ENCODE measurements at regions not wholly inside any gene's neighbourhood (a gene's known extent, or its start where the extent isn't known, plus 50 kb on each side); places are given as distances from the start of the nearest gene placed in this dataset.

GRCh38 chr2:239793836-239794235, 231.3 kb downstream of the NDUFA10 start:
- Histone ChIP-seq H2AFZ (ENCODE audit: insufficient read depth, low read depth, low read length, poor library complexity, severe bottlenecking) (no peak overlapping the region), H3K36me3 (replicated peaks in 1 of 2; ENCODE audit: control insufficient read depth in 1 of 2, insufficient read depth in 2 of 2, low read length in 2 of 2) (no peaks in the 10 kb centered on the region), H3K79me2 (ENCODE audit: insufficient read depth, low read length) (no peaks in the 10 kb centered on the region), H3K4me2 (replicated peaks; ENCODE audit: extremely low read depth, low read length, poor library complexity, severe bottlenecking) (no peak overlapping the region), H3K9ac (ENCODE audit: insufficient read depth, low read length, poor library complexity, severe bottlenecking) (no peak overlapping the region), H4K20me1 (ENCODE audit: insufficient read depth, low read length) (no peaks in the 10 kb centered on the region), H3K27ac (ENCODE audit: low read depth in 1 of 2, low read length in 2 of 2) (no peak overlapping the region), H3K27me3 (ENCODE audit: control insufficient read depth in 2 of 2, insufficient read depth in 2 of 2, low read length in 2 of 2) (no peaks in the 10 kb centered on the region), H3K9me3 (replicated peaks in 1 of 2; ENCODE audit: control insufficient read depth in 1 of 2, insufficient read depth in 1 of 2, low read length in 2 of 2) (no peaks in the 10 kb centered on the region), H3K4me1 (ENCODE audit: control insufficient read depth in 1 of 2, insufficient read depth in 2 of 2, low read length in 2 of 2) (no peaks in the 10 kb centered on the region), H3K4me3 (replicated peaks in 1 of 3; ENCODE audit: low read depth in 2 of 3, low read length in 3 of 3) (no peak overlapping the region)
- H3K36me3 Mint-ChIP-seq = no peaks in the 10 kb centered on the region
- no peak overlapping the region for H3K4me3 Mint-ChIP-seq
- no peak for DNase-seq
- WGBS (ENCODE audit: insufficient coverage) = 100% methylated on average over 5 of the region's 7 CpGs
- H3K27ac Mint-ChIP-seq = no peak overlapping the region
- H3K4me1 Mint-ChIP-seq = peaks cover 7% of the 10 kb centered on the region
- peaks cover 0 to 13% (median 3%) of the 10 kb centered on the region in 7 donors for H3K9me3 Mint-ChIP-seq
- intact Hi-C loops (cut with micrococcal nuclease) = no loop called here
- peaks cover 2 to 11% (median 10%) of the 10 kb centered on the region in 3 donors for H3K27me3 Mint-ChIP-seq (ENCODE audit: low read depth in 3 of 3)
- TF ChIP-seq, protein P1, sequence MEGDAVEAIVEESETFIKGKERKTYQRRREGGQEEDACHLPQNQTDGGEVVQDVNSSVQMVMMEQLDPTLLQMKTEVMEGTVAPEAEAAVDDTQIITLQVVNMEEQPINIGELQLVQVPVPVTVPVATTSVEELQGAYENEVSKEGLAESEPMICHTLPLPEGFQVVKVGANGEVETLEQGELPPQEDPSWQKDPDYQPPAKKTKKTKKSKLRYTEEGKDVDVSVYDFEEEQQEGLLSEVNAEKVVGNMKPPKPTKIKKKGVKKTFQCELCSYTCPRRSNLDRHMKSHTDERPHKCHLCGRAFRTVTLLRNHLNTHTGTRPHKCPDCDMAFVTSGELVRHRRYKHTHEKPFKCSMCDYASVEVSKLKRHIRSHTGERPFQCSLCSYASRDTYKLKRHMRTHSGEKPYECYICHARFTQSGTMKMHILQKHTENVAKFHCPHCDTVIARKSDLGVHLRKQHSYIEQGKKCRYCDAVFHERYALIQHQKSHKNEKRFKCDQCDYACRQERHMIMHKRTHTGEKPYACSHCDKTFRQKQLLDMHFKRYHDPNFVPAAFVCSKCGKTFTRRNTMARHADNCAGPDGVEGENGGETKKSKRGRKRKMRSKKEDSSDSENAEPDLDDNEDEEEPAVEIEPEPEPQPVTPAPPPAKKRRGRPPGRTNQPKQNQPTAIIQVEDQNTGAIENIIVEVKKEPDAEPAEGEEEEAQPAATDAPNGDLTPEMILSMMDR (IDR thresholded peaks at IDR 0.05) = no peak

DNA sequence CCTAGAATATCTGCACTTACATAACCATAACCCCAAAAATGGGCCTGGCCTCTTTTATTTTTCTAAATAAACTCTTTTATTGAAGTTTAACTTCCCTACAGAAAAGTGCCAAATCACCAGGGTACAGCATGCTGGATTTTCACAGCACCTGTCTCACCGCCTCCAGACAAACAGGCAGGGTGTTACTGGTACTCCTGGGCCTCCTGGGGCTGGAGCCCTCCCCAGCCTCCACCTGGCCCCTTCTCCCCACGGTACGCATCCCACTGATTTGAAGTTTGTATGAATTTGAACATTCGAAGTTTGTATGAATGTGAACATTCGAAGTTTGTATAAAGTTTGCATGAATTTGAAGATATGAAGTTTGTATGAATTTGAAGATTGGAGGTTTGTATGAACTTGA, 232.1 kb downstream of the NDUFA10 start:
- no peaks in the 10 kb centered on the region for H3K4me1 ChIP-seq (ENCODE audit: control insufficient read depth in 1 of 2, insufficient read depth in 2 of 2, low read length in 2 of 2)
- Mint-ChIP-seq H3K4me1 (peaks cover 7% of the 10 kb centered on the region), H3K9me3 (peaks cover 0 to 13% (median 3%) of the 10 kb centered on the region in 7 donors), H3K27ac (no peak overlapping the region), H3K36me3 (no peaks in the 10 kb centered on the region), H3K4me3 (no peak overlapping the region), H3K27me3 (ENCODE audit: low read depth in 3 of 3) (peaks cover 2 to 7% (median 6%) of the 10 kb centered on the region in 3 donors)
- no peak overlapping the region for H3K4me3 ChIP-seq (replicated peaks in 1 of 3; ENCODE audit: low read depth in 2 of 3, low read length in 3 of 3)
- H3K9ac ChIP-seq (ENCODE audit: insufficient read depth, low read length, poor library complexity, severe bottlenecking) = no peak overlapping the region
- intact Hi-C loops (cut with micrococcal nuclease) = no loop called here
- DNase-seq = no peak
- 100% methylated on average over 4 of the region's 5 CpGs for WGBS (ENCODE audit: insufficient coverage)
- no peaks in the 10 kb centered on the region for H3K36me3 ChIP-seq (replicated peaks in 1 of 2; ENCODE audit: control insufficient read depth in 1 of 2, insufficient read depth in 2 of 2, low read length in 2 of 2)
- no peak overlapping the region for H3K4me2 ChIP-seq (replicated peaks; ENCODE audit: extremely low read depth, low read length, poor library complexity, severe bottlenecking)
- H3K9me3 ChIP-seq (replicated peaks in 1 of 2; ENCODE audit: control insufficient read depth in 1 of 2, insufficient read depth in 1 of 2, low read length in 2 of 2) = no peaks in the 10 kb centered on the region
- H2AFZ ChIP-seq (ENCODE audit: insufficient read depth, low read depth, low read length, poor library complexity, severe bottlenecking) = no peak overlapping the region
- H3K79me2 ChIP-seq (ENCODE audit: insufficient read depth, low read length) = no peaks in the 10 kb centered on the region
- TF ChIP-seq, protein P1 (IDR thresholded peaks at IDR 0.05) = no peak
- H3K27me3 ChIP-seq (ENCODE audit: control insufficient read depth in 2 of 2, insufficient read depth in 2 of 2, low read length in 2 of 2) = no peaks in the 10 kb centered on the region
- H4K20me1 ChIP-seq (ENCODE audit: insufficient read depth, low read length) = no peaks in the 10 kb centered on the region
- H3K27ac ChIP-seq (ENCODE audit: low read depth in 1 of 2, low read length in 2 of 2) = no peak overlapping the region
